HG03520 (cell line): ENCODE measurements at regions not wholly inside any gene's neighbourhood (a gene's known extent, or its start where the extent isn't known, plus 50 kb on each side); places are given as distances from the start of the nearest gene placed in this dataset.

Source experiments
- ATAC-seq: cut with Tn5 transposase; IDR thresholded peaks from one replicate; pipeline ENCODE4 v1.9.1; 2021; ENCODE audit warnings: mild to moderate bottlenecking, moderate library complexity; ENCODE audit not compliant: unreplicated experiment

GRCh38 chr12:95411057-95411456, 62.9 kb upstream of the METAP2 start:
- ATAC-seq, result no peak

DNA sequence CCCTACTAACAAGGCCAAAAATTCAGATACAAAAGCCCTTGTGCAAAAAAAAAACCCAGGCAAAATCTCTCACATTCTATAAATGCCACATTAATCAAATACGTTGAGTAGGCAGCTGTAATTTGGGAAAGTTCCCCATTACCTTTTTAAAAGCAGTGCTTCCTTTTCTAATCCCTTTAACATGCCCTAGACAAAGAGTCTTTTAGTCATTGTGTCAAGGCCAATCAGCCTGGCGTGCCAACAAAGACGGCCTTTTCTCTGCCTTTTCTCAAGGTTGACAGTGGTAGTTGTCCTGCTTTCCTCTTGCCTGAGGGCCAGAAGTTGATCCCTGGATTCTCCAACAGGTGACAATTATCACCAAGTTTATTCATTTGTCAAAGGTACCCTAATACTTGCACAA, 62.5 kb upstream of the METAP2 start:
- no peak for ATAC-seq

DNA sequence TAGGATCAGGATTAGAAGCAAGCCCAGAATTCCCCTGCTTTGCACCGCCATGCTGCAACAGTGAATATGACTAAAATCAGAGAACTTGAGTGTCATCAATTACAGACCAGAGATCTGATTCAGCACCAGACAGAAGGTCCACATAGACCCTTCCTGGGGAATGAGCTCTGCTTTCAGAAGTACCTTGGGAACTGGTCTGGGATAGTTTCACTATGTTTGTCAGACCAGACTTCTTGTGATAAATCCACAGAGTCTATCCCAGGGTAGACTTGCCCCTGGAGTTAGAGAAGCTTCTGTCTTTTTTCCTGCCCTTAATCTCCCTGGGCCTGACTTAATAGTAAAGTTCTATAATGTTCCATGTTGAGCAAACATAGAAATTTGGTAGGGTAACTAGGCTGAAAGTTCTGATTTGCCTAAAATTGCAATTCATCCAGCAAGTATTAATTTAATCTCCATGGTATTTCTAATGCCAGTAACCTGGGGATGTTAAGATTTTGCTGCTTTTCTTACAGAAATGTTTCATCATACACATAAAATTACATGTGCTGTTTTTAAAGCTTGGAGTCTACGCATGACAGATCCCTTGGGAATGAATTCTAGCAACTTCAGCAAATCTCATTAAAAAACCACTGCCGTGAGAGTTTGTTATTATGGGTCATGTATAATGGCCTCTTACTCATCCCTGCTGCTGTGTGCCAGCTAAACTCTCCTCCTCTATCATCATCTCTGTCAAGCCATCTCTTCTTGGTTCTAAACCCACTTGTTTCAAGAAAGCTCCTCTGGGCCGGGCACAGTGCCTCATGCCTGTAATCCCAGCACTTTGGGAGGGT, 61.3 kb upstream of the METAP2 start:
- ATAC-seq, result no peak

DNA sequence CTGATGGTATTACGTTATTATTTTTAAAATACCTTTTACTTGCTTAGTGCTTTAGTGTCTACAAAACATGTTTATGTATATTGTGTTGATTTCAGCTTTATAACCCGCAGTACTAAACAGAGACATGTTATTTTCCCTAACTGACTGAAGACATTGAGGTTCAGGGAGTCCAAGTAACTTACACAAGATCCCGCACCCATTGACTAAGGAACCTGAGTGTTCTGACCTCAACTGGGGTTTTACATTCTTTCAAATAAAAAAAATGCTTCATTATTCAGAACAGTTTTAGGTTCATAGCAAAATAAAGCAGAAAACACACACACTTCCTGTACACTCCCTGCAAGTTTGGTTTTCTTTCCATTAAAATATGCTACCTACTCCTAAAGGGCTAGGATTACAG, 60.4 kb upstream of the METAP2 start:
- ATAC-seq, result no peak

DNA sequence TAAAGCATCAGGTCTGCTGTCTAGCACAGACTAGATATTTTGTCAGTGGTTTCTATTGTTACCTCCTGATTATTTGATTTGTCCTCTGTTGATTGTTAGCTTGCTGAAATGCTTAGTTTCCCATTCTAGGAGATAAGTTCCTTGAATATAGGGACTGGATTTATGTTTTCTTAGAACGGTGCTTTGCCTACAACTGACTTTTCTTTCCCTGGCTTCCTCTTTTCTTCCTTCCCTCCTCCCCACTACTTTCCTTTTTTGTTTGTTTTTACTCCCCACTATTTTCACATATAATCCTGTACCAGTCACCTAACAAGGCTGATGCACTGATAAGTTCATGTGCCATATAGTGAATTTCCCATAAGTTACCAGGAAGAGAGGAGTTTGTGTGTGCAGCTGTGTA, 58.5 kb upstream of the METAP2 start:
- no peak for ATAC-seq

- ATAC-seq, result no peak
Measured at GRCh38 chr12:95416111-95416636, 57.8 kb upstream of the METAP2 start.

DNA sequence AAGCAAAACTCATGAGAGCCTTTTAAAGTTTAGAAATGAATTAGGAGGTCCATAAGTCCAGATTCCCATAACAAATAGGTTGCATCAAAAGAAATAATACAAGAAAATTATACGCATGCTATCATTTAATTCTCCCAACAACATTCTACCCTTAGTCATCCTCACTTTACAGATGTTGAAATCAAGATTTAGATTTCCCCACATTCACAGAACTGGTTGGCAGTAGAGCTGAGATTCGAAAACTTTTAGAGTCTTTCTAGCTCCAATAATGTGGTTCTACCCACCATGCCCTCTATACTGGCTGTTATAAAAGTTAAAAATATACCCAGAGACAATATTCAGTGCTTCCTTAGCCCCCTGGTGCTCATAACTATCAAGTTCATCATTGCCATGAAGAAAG, 56.6 kb upstream of the METAP2 start:
- ATAC-seq, result no peak

DNA sequence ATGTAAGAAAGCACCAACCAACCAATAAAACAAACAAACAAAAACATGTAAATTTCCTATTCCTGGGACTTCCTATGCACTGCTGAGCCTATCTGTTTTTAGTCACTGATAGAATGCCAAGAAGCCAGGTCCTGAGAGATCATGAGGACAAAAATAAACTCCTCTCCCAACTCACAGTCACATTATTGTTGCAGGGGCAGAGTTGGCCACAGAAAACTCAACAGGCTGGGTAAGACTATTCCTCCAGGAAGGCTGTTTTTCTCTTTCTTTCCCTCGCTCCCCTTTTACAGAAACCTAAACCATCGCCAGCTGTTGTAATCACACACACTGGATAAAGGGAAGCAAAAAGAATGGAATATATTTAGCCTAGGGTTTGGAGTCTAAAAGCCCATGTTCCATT, 55.8 kb upstream of the METAP2 start:
- no peak for ATAC-seq
